Omental fat pad (tissue), 3 donors: ENCODE measurements at regions not wholly inside any gene's neighbourhood (a gene's known extent, or its start where the extent isn't known, plus 50 kb on each side); places are given as distances from the start of the nearest gene placed in this dataset.
"Not testable (repeated sequence)": the region's sequence is repeated elsewhere in the genome, so short reads cannot be mapped to it uniquely, and the experiment has no call there.

ENCODE experiments used
- ATAC-seq: fragments of 150-250 bp; one replicate; pipeline ENCODE4 v1.9.1; 2016; ENCODE audit warnings: mild to moderate bottlenecking, moderate library complexity; ENCODE audit not compliant: low FRiP score
- DNase-seq: peaks from one replicate; pipeline ENCODE4 v3.0.0-alpha.2; 2019; ENCODE audit warnings: low spot score
- TF ChIP-seq, protein P1 (sequence below), 3 donors: fragments of 450-650 bp; IDR thresholded peaks; one replicate each; pipeline ENCODE4 v1.5.1; 2016 to 2017; ENCODE audit warnings: antibody characterized with exemption in 3 of 3, mild to moderate bottlenecking in 3 of 3, moderate library complexity in 2 of 3

DNA sequence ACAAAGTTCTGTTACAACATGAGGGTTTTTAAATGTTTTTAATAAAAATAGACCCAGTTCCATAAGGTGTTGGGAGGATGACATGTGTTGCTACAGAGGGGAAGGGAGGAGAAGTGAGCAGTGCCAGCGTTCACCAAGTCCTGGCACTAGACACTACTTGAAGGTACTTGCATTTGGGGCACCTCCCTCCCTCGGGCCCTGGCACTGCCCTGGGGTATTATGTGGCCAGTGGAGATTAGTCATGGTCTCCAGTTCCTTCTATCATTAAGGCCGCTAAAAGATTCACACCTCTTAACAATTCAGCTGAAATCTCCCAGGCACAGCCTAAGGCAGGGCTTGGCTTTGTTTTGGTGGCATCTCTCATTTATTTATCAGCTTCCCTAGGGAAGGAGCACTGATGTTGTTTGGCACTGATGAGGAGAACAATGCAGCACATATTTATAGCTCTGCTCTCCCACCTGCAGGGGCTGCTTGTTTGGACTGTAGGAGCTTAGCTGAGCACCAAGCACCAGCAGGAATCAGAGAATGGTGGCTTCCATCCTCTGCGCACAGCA lies 155.5 kb upstream of the NTF3 start:
- peak; percentile 62 for ATAC-seq

GRCh38 chr12:5280086-5280485 lies 151.8 kb upstream of the NTF3 start:
- TF ChIP-seq, protein P1, sequence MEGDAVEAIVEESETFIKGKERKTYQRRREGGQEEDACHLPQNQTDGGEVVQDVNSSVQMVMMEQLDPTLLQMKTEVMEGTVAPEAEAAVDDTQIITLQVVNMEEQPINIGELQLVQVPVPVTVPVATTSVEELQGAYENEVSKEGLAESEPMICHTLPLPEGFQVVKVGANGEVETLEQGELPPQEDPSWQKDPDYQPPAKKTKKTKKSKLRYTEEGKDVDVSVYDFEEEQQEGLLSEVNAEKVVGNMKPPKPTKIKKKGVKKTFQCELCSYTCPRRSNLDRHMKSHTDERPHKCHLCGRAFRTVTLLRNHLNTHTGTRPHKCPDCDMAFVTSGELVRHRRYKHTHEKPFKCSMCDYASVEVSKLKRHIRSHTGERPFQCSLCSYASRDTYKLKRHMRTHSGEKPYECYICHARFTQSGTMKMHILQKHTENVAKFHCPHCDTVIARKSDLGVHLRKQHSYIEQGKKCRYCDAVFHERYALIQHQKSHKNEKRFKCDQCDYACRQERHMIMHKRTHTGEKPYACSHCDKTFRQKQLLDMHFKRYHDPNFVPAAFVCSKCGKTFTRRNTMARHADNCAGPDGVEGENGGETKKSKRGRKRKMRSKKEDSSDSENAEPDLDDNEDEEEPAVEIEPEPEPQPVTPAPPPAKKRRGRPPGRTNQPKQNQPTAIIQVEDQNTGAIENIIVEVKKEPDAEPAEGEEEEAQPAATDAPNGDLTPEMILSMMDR (IDR thresholded peaks at IDR 0.05): no peak
- ATAC-seq (no peak), DNase-seq (no peak)

More for the DNA sequence above, 155.5 kb upstream of the NTF3 start:
- no peak for DNase-seq
- TF ChIP-seq, protein P1 (IDR thresholded peaks at IDR 0.05): no peak

DNA sequence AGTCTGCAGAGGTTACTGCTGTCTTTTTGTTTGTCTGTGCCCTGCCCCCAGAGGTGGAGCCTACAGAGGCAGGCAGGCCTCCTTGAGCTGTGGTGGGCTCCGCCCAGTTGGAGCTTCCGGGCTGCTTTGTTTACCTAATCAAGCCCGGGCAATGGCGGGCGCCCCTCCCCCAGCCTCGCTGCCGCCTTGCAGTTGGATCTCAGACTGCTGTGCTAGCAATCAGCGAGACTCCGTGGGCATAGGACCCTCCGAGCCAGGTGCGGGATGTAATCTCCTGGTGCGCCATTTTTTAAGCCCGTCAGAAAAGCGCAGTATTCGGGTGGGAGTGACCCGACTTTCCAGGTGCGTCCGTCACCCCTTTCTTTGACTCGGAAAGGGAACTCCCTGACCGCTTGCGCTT lies 141.5 kb upstream of the NTF3 start:
- DNase-seq, ATAC-seq: not testable (repeated sequence)

GRCh38 chr12:5292651-5293050 lies 139.3 kb upstream of the NTF3 start:
- ATAC-seq (no peak), DNase-seq (no peak)
- TF ChIP-seq, protein P1 (IDR thresholded peaks at IDR 0.05): no peak

GRCh38 chr12:5293773-5294172 lies 138.1 kb upstream of the NTF3 start:
- DNase-seq (no peak), ATAC-seq (no peak)
- TF ChIP-seq, protein P1 (IDR thresholded peaks at IDR 0.05): no peak

GRCh38 chr12:5294274-5295070 lies 137.4 kb upstream of the NTF3 start:
- no peak for DNase-seq
- no peak for ATAC-seq
- TF ChIP-seq, protein P1 (IDR thresholded peaks at IDR 0.05): no peak

GRCh38 chr12:5295151-5295550 lies 136.8 kb upstream of the NTF3 start:
- TF ChIP-seq, protein P1 (IDR thresholded peaks at IDR 0.05): no peak
- DNase-seq (no peak), ATAC-seq (no peak)
